UCSD-AML1 (cell line): ENCODE measurements at regions not wholly inside any gene's neighbourhood (a gene's known extent, or its start where the extent isn't known, plus 50 kb on each side); places are given as distances from the start of the nearest gene placed in this dataset.

ENCODE experiments used
- DNase-seq: peaks from one replicate; lab custom pipeline; 2025; ENCODE audit not compliant: unreplicated experiment; lab: John Stamatoyannopoulos, UW

DNA sequence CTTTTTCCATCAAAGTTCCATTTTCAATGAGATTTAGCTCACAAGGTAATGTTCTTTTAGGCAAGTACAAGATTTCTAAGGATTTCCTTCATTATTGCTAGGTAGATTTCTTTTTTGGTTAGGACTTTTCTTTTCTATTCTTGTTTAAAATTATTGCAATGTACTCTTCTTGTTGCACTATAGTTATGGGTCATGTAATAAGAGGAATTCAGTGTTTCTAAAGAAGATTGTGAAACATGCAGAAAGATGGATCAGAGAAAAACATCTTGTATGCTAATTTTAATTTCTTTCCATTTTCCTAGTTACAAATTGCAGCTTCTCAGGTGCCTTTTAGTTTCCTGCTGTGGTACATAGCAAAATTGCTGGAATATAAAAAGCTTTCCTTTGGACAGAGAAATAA, 56.1 kb downstream of the BTG1 start:
- no peak for DNase-seq

DNA sequence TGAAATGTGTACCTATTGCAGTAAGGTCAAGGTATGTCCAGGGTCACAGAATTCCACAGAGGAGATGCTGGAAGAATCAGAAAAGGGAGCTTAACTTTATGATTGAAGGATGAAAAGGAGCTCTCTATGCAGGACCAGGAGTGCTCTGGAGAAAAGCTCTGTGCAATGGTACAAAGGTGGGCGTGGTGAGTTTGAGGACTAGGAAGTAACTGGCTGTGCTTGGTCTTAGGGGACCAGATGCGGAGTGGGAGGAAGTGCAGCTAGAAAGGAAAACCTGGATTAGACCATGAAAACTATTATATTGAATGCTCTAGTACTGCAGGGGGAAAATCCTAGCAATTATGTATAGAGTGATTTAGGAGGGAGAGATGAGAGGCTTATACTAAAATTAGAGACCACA, 56.8 kb downstream of the BTG1 start:
- no peak for DNase-seq

DNA sequence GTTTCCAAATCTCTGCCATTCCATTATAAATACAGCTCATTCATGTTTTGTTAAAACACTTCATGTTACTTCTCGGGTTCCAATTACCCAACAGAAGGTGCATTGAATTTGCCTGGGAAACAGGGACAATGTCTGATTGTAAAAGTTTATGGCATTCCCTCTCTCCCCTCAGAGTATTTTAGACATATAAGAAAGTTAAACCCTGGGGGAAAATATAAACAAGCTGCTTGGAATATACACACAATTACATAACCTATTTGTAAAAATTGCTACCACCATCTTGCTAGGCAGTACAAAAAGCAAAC, 60.0 kb downstream of the BTG1 start:
- no peak for DNase-seq

DNA sequence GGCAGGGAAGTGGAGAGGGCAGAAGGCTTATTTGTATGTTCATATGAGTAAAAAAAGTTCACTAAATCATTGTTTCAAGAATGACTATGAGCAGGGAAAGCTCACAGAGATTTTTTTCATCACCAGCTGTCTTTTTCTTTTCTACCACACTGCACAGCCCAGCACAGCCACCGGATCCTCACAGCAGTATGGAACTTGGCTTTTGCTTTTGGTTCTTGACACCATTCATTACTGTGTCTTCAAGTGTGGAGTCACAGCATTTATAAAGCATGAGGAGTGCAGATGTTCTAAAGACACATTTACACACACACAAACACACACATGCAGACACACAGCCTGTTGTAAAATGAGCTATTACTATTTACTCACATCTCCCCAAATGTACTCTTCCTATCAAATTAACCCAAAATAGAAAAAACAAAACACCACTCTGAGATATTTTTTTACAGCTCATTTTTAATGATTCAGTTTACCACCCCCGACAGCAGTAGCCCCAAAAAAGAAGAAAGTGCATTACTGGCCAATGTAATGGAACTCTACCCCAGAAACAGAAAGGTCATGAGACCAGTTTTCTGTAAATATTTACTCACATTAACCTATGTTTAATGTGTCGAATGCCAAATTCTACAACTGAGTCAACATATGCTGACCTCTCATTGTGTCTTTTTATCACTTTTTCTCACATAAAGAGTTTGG, 60.5 kb downstream of the BTG1 start:
- DNase-seq: no peak

DNA sequence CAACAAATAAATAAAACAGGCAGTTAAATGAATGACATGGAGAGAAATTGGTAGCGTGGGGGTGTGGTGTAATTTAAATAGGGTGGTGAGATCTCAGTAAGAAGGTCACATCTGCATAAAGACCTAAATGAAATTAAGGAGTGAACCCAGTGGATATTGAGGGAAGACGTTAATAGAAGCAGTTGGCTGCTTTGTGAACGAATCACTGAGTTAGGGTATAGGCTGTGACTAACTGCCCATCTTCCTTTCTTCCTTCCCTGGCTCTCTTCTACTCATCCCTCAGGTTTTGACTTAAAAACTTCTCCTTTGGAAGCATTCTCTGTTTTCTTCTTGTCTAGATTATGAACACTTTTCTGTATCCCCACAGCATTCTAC, 64.7 kb downstream of the BTG1 start:
- DNase-seq: no peak

DNA sequence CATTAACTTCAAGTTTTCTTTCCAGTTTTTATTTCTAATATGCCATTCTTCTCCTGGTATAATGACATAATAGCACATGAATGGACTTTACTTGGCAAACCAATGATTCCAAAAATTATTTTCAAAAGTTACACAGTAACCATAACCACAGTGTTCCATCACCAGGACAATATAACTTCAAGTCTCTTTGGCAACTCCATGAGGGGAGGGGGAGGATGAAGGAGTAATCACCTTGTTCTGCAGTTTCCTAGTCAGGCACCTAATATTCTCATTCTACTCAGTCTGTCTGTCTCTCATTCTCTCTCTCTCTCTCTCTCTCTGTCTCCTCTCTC, 66.6 kb downstream of the BTG1 start:
- DNase-seq: no peak

DNA sequence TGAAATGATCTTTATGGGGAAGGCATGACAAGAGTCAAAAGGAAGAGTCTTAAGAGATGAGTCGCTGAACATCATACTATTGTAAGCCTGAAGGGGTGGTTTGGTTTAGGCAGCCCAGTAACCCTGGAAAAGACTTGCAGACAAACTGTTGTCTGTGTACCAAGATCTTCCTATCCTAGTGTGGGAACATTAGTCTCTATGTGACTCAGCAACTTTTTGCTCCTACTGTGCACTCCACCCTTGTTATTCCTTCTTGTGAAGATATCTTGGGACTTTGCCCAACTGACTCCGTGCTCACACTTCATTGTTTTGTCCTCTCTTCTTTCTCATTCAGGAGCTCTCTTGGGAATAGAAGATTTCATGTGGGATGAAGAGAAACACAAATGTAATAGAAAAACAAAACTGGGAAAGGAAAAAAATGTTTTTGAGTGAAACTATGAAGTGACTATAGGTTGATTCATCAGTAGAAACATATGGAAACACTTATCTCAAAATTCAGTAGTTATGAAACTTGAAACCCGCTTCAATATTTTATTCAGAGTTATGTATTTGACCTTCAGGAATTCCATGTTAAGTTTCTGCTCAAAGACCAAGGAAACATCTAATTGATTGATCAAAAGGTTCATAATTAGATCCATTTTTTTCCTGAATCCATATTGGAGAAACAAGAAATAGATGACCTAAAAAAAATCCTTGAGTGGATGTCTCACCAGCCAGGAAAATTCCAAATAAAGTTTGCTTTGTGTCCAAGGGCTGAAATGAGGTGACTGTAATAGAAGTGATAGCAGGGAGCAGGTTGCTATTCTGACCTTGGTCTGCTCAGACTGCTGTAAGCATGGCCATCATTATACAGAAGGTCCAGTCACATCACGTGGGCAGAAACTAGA, 67.2 kb downstream of the BTG1 start:
- DNase-seq: no peak

DNA sequence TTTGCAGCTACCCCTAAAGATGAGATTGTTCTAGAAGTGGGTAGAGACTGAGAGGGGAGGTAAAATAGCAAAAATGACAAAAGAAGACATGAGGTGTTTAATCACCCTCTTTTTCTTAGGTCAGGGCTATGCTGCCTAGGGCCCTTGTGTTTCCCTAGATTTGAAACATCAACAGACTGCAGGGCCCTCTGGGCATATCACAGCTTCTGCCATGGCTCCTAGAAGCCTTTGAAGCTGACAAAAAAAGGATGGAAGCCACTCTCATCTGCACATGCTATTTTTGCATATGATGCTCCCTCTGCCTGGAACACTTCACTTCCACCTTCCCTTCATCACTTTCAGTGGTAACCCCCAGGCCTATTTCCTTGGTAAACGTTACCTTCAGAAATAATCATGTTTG, 68.1 kb downstream of the BTG1 start:
- no peak for DNase-seq

DNA sequence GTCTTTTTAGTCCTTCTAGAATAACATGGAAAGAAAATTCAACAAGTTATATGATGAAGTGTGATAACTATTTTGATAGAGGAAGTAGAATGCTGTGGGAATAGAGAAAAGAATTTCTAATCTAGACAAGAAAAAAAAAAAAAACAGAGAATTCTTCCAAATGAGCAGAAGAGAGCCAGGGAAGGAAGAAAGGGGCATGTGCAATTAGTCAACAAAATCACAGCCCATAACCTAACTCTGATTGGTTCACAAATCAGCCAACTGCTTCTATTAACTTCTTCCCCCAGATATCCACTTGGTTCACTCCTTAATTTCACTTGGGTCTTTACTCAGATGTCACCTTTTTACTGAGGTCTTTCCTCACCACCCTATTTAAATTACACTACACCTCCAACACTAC, 69.5 kb downstream of the BTG1 start:
- no peak for DNase-seq

DNA sequence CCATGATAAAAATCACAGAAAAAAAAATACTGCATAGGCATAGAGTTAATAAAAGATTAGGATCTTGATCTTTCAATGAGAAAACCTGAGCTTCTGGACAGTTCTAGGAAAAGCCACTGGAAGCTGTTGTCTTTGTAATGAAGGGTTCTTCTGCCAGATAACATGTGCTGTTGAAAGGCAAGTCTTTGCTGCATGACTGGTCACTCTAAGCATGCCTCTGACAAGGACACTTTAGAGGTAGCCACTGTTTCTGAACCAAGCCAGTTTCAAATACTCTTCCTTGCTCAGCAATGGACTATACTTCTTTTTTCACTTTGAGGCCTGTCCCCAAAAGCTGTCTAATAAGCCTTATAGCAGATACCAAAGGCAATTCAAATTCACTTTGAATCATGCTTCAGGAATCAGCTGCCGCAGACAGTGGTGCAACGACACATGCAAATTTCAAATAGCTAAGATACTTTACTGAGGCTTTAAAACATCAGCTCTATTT, 70.2 kb downstream of the BTG1 start:
- DNase-seq: no peak

DNA sequence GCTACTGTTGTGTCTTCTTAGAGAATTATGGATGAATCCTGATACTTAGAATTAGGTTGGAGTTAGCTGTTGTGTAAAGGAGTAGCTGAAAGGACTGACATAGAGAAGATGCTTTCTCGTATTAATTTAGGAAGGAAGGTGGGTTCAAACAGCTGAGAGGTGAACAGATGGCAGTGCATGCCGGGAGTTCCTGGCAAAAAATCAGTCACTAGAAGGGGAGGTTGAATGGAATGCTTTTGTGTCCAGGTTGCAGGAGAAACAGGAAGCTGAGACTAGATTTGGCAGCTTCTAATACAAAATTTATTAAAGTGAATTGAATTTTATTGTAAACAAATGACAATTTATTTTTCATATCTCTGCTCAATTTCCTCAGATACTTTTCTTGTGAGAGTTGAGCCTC, 70.8 kb downstream of the BTG1 start:
- no peak for DNase-seq

DNA sequence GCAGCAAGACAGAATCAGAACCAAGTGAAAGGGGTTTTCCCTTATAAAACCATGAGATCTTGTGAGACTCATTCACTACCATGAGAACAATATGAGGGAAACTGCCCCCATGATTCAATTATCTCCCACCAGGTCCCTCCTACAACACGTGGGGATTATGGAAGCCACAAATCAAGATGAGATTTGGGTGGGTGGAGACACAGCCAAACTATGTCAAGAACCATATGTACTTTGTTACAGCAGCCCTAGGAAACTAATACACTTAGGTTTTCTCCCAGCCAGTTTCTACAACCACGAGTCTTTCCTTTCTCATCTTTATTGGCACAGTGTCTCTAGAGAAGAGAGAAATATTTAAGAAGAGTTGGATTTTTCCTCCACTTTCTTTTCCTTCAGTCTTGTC, 72.6 kb downstream of the BTG1 start:
- DNase-seq: no peak

DNA sequence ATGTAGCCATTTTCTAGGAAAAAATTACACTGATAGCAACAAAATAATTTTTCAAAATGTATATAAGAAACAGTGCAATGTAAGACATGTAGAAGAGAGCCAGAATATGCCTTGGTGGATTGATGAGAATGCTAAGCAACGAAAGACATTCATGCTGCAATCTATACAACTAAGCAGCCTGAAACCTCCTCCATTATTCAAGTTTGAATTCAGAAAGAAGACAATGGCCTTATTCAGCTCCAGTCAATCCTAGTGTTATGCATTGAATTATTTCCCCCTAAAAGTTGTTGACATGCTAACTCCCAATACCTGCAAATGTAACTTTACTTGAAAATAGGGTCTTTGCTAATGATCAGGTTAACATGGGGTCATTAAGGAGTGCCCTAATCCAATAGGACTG, 73.5 kb downstream of the BTG1 start:
- no peak for DNase-seq

DNA sequence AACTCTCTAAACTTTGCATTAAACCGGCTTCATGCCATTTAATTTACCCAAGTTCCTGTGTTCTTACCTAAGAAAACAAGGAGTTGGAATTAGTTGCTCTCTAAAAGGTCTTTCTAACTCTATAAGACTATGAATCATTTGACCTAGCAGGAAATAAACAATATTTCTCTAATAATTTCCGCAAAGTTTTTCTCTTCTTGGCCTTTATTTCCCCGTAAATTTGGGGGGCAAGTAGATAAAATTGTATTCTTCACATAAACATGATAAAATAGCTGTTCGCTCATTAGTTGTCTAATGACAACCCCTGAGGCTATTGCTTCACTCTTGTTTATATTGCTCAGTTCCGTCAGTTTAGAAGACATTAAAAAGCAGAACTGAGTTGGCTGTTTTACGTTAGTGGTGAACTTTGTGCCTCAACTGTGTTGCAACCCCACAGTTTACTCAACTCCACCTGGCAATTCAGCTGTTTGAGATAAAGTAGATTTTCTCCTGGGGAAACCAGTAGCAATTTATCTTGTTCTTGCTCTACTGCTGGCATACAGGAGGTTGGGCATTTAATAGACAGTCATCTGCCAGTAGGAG, 74.7 kb downstream of the BTG1 start:
- DNase-seq: no peak

DNA sequence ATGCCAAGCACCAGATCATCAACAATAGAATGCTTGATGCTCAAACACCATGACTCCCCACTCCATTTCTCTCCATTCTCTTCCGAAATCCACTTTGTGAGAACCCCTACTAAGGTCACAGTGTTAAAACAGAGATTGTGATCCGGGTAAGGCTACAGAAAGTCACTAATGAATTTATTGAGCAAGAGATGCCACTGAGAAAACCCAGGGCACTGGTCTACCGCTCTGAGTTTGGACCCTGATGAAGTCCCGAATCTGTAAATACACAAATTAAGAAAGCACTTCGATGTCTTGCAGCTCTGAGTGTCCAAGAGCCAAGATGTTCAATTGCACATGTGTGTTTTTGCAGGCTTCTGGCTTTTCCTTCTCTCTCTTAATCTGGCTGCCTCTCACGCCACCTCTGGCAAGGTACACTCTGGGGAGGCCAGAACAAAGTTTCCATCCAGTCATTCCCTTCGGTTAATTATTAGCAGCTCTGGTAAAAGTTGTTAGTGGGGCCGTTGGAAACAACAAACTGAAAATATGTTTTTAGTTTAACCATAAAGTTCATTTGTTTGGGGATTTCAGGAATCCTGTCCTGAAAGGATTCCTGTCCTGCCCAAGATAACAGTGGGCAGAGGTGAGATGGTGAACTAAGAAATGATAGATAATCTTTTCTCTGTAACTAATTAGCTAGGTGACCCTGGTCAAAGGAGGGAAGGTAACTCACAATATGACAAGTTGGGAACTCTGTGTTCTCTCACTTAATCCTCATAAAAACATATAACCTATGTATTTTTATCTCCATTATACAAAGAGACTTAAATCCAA, 75.4 kb downstream of the BTG1 start:
- no peak for DNase-seq

DNA sequence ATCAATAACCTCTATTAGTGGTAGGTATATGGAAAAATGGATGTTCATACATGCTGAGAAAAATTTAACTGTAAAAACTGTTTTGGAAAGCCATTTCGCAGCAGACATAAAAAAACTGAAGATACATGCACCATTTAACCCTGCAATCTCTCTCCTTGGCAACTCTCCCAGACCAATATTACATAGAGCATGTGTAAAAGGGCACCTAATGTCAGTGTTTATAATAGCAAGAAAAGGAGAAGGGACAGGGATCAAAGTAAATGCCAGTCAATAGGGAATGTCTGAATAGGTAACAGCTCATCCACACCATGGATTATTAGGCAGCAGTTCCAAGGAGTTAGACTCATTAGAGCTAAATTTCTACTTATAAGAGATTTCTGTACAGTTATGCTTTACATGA, 77.2 kb downstream of the BTG1 start:
- DNase-seq: no peak

DNA sequence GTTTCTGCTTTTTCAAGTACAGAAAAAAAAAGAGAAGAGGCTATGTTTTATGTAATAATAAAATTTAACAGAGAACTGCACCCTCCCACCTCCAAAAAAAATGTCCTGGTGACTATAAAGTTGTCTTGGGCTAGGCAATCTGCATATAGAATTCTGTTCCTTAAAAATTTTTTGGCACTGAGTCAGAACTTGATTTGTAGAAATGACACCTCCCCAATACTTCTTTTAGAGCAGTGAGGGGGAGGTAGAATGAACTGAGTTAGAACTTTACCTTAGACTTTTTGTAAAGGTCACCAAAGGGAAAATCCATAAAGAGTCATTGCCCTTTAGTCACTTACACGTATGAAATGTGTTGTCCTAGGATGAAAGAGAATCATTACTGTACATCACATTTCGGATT, 80.0 kb downstream of the BTG1 start:
- no peak for DNase-seq

DNA sequence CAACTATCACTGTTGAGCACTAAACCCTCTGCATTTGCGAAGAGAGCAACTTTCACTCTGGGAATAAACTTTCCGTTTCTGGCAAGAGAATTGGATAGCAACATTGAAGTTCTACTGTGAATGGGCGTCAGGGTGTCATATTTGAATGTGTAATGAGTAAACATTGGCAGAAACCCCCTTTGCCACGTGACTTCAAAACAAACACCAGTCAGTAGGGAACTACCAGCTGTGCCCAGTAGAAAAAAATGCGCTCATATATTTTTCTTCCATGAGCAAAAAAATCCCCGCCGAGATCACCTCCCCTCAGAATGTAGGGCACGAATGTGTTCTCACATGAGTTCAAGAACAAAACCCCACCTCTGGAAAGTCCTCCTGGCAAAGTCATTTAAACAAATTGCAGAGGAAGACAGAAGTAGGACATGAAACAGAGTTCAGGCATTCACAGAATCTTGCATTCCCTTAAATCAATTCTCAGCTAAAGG, 80.6 kb downstream of the BTG1 start:
- no peak for DNase-seq

DNA sequence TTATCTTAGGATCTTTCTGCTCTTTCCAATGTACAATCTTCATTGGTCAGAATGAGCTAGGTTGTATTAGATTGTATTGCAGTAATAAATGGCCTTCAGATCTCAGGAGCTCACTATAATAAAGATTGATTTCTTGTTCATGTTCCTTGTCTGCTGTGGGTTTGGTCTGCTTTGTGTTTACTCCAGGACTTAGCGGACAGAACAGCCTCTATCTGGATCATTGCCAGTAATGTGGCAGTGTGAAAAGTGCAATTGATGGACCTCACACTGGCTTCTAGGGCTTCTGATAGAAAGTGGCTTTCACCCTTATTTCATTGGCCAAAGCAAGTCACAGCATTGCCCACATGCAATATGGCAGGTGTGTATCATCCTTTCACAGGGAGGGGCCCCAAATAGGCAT, 81.2 kb downstream of the BTG1 start:
- no peak for DNase-seq

DNA sequence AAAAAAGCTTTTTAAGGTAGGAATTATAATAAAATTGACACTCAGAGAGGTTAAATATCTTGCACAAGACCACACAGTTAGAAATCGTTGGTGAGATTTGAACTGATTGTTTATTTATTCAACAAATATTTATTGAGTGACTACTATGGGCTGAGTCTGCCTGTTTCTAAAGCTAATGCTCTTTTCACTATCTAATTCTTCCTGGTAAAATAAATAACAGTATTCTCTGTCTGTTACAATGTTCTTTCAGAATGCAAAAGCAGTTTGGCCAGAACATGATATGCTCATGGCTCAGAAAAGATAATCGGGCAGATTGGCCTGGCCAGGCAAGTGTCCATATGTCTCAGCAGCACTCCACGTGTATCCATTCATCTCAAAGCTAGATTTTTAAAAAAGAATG, 82.0 kb downstream of the BTG1 start:
- DNase-seq: no peak
